Small intestine (tissue), 7 donors: ENCODE measurements at regions not wholly inside any gene's neighbourhood (a gene's known extent, or its start where the extent isn't known, plus 50 kb on each side); places are given as distances from the start of the nearest gene placed in this dataset.
"Not testable (repeated sequence)": the region's sequence is repeated elsewhere in the genome, so short reads cannot be mapped to it uniquely, and the experiment has no call there.

Experiments used
- DNase-seq, 2 donors: peaks; one replicate each; pipeline versions ENCODE4 v3.0.0 to v3.0.0-alpha.2; 2013
- FAIRE-seq: peaks from 2 replicates; lab custom pipeline; 2012; peaks lifted over from hg19 to GRCh38; lab: Jason Lieb, UNC
- H3K27ac ChIP-seq, 3 donors: one replicate each; pipeline ENCODE4 v1.5.1; 2013; ENCODE audit warnings: low read length in 2 of 3, mild to moderate bottlenecking in 2 of 3, control low read depth in 1 of 3, inconsistent platforms in 1 of 3, low read depth in 1 of 3, moderate library complexity in 1 of 3
- H3K27me3 ChIP-seq, 3 donors: one replicate each; pipeline ENCODE4 v1.6.1; 2013; ENCODE audit warnings: low read length in 3 of 3, inconsistent platforms in 1 of 3; ENCODE audit not compliant: control insufficient read depth in 3 of 3, insufficient read depth in 3 of 3
- H3K36me3 ChIP-seq, 3 donors: one replicate each; pipeline ENCODE4 v1.6.1; 2013; ENCODE audit warnings: low read length in 3 of 3, inconsistent platforms in 1 of 3, low read depth in 1 of 3, mild to moderate bottlenecking in 1 of 3, moderate library complexity in 1 of 3; ENCODE audit not compliant: control insufficient read depth in 3 of 3, insufficient read depth in 2 of 3
- H3K4me1 ChIP-seq, 3 donors: one replicate each; pipeline ENCODE4 v1.6.1; 2013; ENCODE audit warnings: low read length in 2 of 3, inconsistent platforms in 1 of 3, low read depth in 1 of 3, mild to moderate bottlenecking in 1 of 3, moderate library complexity in 1 of 3; ENCODE audit not compliant: control insufficient read depth in 3 of 3, insufficient read depth in 2 of 3
- H3K4me3 ChIP-seq, 3 donors: one replicate each; pipeline ENCODE4 v1.5.1; 2013; ENCODE audit warnings: low read length in 3 of 3, control low read depth in 1 of 3, inconsistent platforms in 1 of 3, low read depth in 1 of 3, mild to moderate bottlenecking in 1 of 3, moderate library complexity in 1 of 3
- H3K9me3 ChIP-seq, 2 donors: one replicate each; pipeline ENCODE4 v1.6.1; 2013; ENCODE audit warnings: low read depth in 1 of 2, low read length in 1 of 2; ENCODE audit not compliant: control insufficient read depth in 2 of 2, insufficient read depth in 1 of 2
- WGBS, 3 donors: extraction: QIAGEN DNeasy Blood & Tissue Kit; methylation state at CpG; one replicate each; pipeline ENCODE4 v1.1.7; 2013; 5-methylcytosine and 5-hydroxymethylcytosine counted together
- donor health status: healthy with polysubstance abuse.
- donor health status: control.
- donor health status: control.
- donor health status: Bipolar disorder and iron deficiency.
- donor health status: healthy.

- no peak overlapping the region for H3K27ac ChIP-seq
- H3K9me3 ChIP-seq, result peaks cover 0 to 4% of the 10 kb centered on the region in 2 donors
- no peak overlapping the region for H3K4me3 ChIP-seq
- FAIRE-seq, result no peak
- no peaks in the 10 kb centered on the region for H3K27me3 ChIP-seq
- H3K36me3 ChIP-seq, result no peaks in the 10 kb centered on the region
- WGBS, 3 donors, result 24 to 49% (median 43%) methylated on average over 2 of the region's 2 CpGs
- H3K4me1 ChIP-seq, result no peaks in the 10 kb centered on the region
- no peak for DNase-seq
Observed at GRCh38 chr4:181798536-181798935, 444.7 kb upstream of the TENM3 start.

- WGBS, 3 donors, result 93 to 96% (median 94%) methylated on average over 10 of the region's 10 CpGs
- H3K4me1 ChIP-seq, result no peaks in the 10 kb centered on the region
- FAIRE-seq (no peak), DNase-seq (no peak)
- no peak overlapping the region for H3K27ac ChIP-seq
- no peak overlapping the region for H3K4me3 ChIP-seq
- H3K9me3 ChIP-seq, result peaks cover 0 to 4% of the 10 kb centered on the region in 2 donors
- H3K36me3 ChIP-seq, result no peaks in the 10 kb centered on the region
- H3K27me3 ChIP-seq, result no peaks in the 10 kb centered on the region
Observed at GRCh38 chr4:181799561-181800069, 443.6 kb upstream of the TENM3 start.

GRCh38 chr4:181802207-181802606 lies 441.0 kb upstream of the TENM3 start:
- Histone ChIP-seq H3K4me3 (no peak overlapping the region), H3K36me3 (no peaks in the 10 kb centered on the region), H3K27me3 (no peaks in the 10 kb centered on the region), H3K4me1 (no peaks in the 10 kb centered on the region), H3K9me3 (no peaks in the 10 kb centered on the region), H3K27ac (no peak overlapping the region)
- WGBS, 3 donors, result 64 to 80% (median 67%) methylated on average over 2 of the region's 2 CpGs
- no peak for DNase-seq
- no peak for FAIRE-seq

GRCh38 chr4:181807771-181808170 lies 435.4 kb upstream of the TENM3 start:
- no peaks in the 10 kb centered on the region for H3K4me1 ChIP-seq
- H3K36me3 ChIP-seq, result no peaks in the 10 kb centered on the region
- H3K9me3 ChIP-seq, result no peaks in the 10 kb centered on the region
- DNase-seq, result no peak
- no peak for FAIRE-seq
- no peaks in the 10 kb centered on the region for H3K27me3 ChIP-seq
- H3K27ac ChIP-seq, result no peak overlapping the region
- no peak overlapping the region for H3K4me3 ChIP-seq

- 67 to 89% (median 81%) methylated on average over 5 of the region's 5 CpGs for WGBS, 3 donors
- Histone ChIP-seq H3K27me3 (no peaks in the 10 kb centered on the region), H3K9me3 (no peaks in the 10 kb centered on the region), H3K4me1 (no peaks in the 10 kb centered on the region), H3K27ac (no peak overlapping the region), H3K4me3 (no peak overlapping the region), H3K36me3 (no peaks in the 10 kb centered on the region)
- no peak for FAIRE-seq
- no peak for DNase-seq
Observed at GRCh38 chr4:181810711-181811110, 432.5 kb upstream of the TENM3 start.

GRCh38 chr4:181811550-181811949 lies 431.7 kb upstream of the TENM3 start:
- WGBS, 3 donors, result 85 to 92% (median 90%) methylated on average over 5 of the region's 5 CpGs
- H3K4me1 ChIP-seq, H3K9me3 ChIP-seq, FAIRE-seq, DNase-seq, H3K27ac ChIP-seq, H3K4me3 ChIP-seq, H3K27me3 ChIP-seq, H3K36me3 ChIP-seq: not testable (repeated sequence)

- Histone ChIP-seq H3K9me3 (peaks cover 0 to 14% of the 10 kb centered on the region in 2 donors), H3K36me3 (no peaks in the 10 kb centered on the region), H3K4me3 (no peak overlapping the region), H3K27me3 (no peaks in the 10 kb centered on the region), H3K27ac (no peak overlapping the region), H3K4me1 (peaks cover 0 to 2% (median 1%) of the 10 kb centered on the region in 3 donors)
- FAIRE-seq (no peak), DNase-seq (peak; percentile 37 to 79)
- 15 to 56% (median 48%) methylated on average over 2 of the region's 2 CpGs for WGBS, 3 donors
Observed at GRCh38 chr4:181819946-181820345, 423.3 kb upstream of the TENM3 start.

- WGBS, 3 donors, result 33 to 69% (median 49%) methylated on average over 5 of the region's 5 CpGs
- Histone ChIP-seq H3K4me1 (peaks cover 0 to 2% (median 1%) of the 10 kb centered on the region in 3 donors), H3K27me3 (no peaks in the 10 kb centered on the region), H3K4me3 (no peak overlapping the region), H3K36me3 (no peaks in the 10 kb centered on the region), H3K27ac (no peak overlapping the region), H3K9me3 (peaks cover 0 to 14% of the 10 kb centered on the region in 2 donors)
- DNase-seq, result peak in 1 of 2 donors; percentile 25
- no peak for FAIRE-seq
Observed at GRCh38 chr4:181820553-181820952, 422.6 kb upstream of the TENM3 start.
